ENCODE measurements at regions not wholly inside any gene's neighbourhood (a gene's known extent, or its start where the extent isn't known, plus 50 kb on each side); places are given as distances from the start of the nearest gene placed in this dataset.

DNA sequence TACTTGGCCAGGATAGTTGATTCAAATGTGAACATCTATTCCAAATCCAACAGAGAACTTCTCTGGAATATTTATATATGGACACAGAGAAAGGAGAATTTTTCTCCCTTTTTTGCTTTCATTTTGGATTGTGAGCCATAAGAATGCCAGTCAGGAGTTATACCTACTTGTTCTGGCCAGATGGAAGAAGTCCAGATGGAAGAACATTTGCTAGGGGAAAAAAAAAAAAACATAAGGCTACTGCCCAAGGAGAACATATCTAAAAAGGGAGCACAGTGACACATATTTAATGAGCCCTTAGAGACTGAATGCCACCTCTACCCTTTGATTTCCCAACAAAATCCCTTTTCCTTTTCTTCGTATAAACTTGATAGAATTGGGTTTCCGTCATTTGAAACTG, 61.7 kb upstream of the PPP2R2B start:
- DNase-seq: no peak

DNA sequence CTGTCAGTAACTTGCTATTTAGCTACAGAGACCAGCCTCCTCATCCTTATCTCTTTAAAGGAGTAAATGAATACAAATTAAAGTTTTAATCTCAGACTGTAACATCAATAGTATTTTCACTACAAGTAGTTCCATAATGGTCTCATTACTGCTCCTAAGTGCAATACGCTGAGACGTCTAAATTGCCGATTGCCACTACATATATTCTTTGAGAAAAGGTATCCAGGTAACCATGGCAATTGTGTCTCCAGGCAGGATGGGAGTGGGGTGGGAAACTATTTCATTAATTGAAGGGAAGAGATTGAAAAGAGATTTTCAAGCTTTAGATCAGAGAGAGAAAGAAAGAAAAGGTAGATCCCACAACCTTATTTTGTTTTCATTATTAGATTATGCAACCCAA, 65.5 kb upstream of the PPP2R2B start:
- DNase-seq: no peak

DNA sequence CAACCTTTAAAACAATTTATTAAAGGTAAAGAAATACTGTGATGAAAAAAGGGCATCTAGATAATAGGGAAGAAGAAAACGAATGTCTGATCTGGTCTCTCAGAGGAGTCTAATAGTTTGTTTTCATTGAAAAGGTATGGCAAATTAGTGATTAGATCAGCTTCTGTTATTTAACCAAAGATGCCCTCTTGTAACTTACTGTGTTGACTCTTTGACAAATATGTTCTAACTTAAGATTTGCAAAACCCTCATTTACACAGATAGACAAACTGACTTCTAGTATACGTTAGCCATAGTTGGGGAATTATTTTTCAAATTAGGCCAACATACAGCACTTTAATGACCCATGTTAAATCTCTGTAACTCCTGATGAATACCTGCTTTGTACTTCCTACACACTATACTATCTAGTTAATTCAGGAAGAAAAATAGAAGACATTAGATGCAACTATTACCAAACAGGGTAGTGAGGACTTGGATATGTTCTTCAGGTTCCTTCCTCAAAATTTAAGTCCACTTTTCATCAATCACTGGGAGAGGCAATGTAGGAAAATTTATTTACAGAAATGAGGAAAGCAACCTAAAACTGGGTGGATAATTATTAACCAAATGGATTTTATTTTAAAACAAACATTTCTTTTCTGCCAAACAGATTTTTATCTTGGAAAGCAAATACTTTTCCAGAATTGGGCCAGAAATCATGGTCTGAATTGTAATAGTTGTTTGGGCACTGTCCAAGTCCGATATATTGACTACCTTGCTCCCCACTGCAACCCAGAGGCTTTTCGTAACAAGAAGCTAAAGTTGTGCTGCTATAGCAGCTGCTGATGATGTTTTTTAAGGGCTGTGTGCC, 66.4 kb upstream of the PPP2R2B start:
- no peak for DNase-seq

DNA sequence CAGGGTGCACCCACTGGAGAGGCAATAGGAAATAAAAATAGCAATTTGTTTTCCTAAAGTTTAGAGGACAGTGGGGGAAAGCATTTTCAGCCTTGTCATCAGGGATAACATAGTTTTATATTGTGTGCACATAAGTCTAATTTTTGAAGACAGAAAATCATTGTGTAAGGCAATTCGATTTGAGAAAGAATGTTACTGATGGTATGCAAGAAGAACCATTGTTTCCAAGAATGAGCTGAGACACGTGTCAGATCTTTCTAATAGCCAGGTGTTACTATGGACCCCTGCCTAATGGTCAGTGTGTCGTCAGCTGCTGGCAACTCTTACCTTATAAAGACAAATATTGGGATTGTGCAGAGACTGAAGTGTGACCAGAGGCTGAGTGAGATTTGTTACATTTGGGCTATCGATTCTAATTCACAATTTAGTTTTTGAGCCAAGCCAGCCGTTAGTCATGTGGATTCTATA, 67.1 kb upstream of the PPP2R2B start:
- DNase-seq: no peak

DNA sequence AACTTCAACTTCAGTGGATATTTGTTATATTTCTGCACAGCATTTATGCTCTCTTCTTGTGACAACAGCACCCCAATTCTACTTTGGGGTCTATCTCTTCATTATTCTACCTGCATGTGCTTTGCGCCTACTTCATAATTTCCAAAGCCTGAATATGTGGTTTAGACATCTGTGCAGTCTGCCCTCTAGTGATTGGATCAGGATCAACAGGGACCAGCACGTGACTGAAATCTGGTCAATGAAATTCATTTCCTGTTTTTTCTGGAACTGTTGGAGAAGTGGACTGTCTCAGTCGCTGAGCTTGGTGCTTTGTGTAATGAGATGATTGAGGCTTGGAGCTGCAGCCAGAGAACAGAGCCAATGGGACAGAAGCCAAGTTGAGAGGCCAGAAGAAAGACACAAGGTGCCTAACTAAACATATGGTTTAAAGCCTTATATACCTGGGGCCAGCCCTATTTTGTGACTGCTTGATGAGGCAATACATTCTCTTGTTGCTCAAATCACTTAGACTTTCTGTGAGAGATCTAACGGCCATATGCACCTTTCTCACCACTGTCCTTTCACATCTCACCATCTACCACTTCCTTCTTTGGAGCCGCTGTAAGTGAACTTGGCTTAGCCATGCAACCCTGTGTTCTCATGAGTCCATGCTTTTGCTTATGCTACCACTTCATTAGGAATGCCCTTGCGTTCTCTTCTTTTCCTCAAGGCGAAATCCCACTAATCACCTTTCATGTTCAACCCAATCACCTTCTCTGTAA, 68.8 kb upstream of the PPP2R2B start:
- peak; percentile 27 for DNase-seq

DNA sequence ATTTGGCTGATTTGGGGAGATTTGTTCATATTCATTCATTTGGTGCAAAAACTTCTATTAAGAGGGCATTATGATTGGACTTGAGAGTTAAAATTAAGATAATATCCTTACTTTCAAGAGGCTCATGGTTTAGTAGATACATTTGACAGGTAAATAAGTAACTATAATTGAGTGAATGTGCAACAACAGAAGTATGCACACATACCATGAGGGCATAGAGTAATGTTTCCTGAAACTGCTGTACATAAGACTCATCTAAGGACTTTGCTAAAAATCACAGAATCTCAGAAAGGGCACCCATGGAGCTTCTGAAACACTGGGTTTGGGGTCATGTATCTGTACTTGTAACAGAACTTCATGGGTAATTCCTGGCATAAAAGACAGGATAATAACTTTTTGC, 70.1 kb upstream of the PPP2R2B start:
- no peak for DNase-seq

DNA sequence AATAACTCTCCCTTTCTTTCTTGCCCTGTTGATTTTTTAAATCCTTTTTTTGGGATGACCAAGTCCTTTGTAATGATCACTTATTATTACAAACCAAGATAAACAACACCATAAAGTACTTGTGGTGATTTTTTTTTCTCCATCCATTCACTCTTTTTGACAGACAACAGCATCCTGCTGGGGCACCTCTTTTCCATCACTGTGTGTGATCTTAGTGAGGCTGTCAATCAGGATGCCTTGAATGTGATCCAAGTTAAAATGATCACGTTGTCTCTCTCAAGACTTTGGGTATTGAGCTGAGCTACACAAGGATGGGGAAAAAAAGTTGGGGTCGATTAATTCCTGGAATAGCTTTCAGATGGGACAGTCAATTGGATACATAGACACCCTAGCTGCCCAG, 73.6 kb upstream of the PPP2R2B start:
- DNase-seq: no peak

DNA sequence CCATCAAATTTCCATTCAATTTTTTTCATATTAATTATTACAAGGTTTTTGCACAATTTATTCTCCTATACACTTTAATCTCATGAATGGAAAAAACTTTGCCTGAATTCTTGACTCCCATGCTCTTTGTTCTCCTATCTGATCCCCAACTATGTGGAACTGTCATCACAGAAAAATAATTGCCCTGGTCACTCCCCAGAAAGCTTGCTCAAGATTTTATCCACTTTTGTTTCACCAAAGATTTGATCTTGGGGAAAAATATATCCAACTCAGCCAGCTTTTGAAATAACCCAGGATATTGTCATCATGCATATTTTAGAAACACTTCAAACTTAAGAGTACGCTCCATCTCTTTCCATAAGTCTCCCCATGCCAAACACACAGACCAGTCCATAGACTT, 77.7 kb upstream of the PPP2R2B start:
- no peak for DNase-seq

DNA sequence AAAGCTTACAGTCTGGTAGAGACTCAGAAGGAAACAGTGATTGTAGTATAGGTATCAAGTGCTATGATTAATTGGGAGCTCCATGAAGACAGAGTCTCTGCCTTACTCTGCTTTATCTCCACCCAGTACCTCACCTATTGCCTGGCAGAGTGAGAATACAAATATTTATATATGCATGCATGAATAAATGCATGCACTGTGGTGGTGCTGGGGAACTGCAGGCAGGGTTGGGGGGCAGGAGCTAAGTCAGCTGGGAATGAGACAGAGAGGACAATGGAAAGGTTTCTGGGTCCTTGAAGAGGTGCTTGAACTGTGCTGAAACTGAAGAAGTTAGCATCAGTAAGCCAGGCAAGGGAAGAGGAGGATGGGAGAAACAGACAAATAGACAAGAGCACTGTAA, 80.8 kb upstream of the PPP2R2B start:
- DNase-seq: no peak

DNA sequence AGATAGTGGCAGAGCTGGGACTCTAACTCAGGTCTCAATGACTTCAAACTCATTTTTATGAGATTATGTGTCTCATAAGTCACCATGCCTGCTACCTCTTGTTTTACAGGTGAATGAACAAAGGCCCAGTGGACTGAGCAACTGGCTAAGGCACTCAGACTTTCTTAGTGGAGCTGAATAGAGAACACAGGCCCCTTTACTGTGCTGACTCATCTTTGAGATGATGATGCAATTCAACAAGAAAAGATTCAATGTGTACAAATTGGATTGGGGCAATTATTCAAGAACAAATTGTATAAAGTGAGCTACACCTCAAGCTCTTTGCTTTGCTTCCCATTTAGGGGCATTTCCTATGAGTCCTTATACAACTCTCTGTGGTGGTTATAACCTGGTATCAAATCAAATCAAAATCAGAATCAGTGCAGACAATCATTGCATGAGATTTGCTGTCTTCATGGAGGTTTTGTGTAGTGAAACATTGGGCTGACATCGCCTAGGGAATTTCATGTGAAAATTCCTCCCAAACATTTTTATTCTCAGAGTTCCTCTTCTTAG, 84.3 kb upstream of the PPP2R2B start:
- no peak for DNase-seq

DNA sequence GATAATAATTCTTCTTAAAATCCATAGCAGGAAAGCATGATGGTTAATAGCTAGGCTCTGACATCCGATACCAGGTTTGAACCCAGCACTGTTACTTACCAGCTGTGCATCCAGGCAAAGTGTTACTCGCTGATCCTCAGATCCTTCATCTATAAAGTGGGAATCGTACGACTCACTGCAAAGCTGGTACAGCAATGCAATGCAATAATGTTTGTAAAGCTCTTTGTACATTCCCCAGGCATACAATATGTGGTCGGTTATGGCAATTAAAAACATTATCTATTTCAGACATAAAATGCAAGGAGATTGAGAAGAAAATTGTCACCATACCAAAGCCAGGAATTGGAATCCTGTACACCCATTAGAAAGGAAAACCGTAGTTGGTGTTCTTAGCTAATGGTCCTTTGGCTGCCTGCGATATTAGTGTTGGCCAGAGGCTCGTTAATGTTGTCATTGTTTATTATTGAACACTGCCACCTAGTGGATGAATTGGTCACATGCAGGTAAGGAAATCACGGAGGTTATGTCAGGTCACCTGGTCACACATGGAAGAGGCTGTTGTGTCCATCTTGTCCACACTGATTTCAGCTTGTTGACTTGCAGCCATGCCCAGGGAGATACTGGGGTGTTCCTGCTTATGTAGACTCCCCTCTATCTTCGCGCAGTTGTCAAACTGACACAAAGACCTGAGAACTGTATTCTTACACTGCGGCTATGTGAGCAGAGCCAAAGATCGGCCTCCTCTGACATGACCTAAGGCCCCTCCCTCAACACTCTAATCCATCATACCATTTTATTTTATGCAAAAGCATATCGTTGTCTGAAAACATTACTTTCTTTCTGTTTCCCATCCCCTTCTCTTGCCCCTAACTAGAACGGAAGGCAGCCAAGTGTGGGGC, 87.5 kb upstream of the PPP2R2B start:
- peak; percentile 79 for DNase-seq

DNA sequence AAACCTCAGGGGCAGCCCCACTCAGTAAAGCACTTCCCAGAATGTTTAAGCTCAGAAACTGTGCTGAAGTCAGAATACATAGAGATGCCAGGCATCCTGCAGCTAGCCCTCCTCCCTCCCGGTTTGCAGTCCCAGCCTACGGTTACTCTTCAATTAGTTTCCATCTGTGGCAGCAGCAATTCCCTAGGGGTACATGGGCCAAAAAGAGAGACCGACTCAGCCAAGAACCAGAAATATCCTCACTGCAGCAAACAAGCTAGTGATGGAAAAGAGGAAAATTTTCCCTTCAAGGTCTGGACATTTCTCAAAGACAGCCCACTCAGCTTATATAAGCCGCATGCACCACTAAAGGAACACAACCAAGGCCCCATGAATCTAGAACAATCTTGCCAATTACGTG, 89.1 kb upstream of the PPP2R2B start:
- DNase-seq: no peak

DNA sequence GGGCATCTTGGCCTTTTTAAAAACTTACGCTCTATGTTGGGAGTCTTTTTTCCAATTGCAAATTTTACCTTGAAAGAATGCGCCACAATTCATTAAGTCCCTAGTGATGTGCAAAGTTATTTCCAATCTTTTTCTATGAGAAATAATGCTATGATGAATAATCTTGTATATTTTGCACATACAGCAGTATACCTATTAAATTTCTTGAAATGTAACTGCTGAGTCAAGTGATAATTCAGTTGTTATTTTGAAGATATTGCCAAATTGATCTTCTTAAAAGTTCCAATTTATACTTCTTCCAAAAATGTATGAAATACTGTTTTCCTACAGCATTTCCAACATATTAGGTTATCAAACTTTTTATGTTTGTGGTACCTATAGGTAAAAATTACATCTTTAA, 92.8 kb upstream of the PPP2R2B start:
- DNase-seq: no peak

DNA sequence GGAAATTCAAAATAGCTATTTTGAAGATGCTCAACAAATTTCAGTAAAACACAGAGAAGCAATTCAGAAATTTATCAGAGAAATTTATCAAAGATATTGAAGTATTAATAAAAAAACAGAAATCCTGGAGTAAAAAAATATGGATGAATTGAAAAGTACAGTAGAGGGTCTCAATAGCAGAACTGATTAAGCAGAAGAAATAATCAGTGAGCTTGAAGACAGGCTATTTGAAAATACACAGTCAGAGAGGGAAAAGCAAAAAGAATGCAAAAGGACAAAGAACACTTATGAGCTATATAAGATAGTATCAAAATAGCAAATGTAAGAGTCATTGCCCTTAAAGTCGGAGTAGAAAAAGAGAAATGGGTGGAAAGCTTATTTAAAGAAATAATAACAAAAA, 107.9 kb upstream of the PPP2R2B start:
- DNase-seq: no peak

DNA sequence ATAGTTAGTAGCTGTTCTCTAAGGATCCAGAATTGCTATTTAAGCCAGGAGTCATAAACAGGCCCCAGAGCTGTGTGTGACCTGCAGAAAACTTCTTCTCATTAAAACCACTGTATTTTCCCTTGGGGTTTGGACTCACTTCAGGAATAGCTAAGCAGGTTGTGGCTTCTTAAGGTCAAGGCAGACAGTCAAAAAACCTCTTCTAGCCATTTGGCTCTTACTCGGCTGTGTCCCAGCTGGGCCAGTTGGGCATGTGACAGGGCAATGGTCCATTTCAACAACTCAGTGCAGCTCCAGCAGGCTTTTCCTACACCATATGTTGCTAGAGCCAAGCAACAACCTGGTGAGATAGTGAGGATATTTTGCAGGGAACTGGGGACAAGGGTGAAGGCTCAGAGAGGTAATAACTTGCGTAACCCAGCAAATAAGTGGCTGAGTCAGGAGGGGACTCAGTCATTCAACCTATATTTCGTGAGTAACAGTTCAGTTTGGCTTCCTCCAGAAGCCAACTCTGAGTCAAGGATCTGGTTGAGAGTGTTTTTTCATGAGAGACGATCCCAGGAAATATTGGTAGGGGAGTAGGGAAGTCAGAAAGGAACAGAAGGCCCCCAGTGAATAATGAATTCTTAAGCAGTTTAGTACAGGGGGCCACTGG, 115.4 kb upstream of the PPP2R2B start:
- DNase-seq: no peak

DNA sequence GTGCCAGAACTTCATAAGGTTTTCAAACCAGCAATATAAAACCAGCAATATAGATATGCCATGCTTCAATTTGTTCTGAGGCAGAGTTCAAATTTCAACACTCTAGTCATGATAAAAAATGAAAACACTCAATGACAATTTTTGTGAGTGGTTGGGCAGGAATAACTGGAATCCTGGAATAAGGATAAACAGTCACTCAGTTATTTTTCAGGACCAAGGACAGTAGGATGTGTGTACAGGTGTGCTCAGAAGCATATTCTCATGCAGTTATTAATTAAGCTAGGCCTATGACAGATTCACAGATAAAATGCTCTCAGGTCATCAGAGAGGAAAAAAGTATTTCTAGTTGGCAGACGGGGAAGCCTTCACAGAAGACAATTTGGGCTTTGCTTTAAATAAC, 117.3 kb upstream of the PPP2R2B start:
- DNase-seq: no peak

DNA sequence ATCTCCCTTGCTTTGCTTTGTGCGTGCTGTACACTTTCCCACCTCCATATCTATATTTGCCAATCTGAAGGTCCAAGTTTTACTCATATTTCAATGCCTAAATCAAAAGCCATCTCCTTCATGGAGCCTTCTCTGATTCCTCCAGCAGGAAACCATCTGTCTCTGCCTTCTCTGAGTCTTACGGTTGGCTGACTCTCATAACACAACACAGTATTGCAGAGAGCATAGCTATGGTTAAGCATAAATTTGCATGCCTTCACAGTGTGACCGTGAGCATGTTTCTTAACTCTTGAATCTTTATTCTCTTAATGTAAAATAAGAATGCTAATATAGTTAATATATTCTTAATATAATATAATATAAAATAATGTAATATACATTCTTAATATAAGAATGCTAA, 136.8 kb upstream of the PPP2R2B start:
- DNase-seq: no peak

DNA sequence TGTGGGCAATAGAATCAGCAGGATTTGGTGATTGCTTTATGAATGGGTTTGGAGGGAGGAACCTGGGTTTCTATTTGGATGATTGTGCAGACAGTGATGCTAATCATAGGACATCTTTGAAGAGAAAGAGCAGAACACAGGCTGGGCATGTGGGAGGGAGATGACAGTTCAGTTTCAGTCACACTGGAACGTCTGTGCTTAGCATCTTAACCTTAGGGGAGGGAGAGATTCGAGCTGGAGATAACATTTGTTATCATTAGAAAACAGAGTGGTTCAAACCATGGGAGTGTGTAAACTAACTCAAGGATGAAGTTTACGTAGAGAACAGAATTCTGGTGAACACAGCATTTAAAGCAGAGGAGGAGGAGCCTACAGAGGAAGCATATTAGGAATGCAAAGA, 138.6 kb upstream of the PPP2R2B start:
- no peak for DNase-seq

DNA sequence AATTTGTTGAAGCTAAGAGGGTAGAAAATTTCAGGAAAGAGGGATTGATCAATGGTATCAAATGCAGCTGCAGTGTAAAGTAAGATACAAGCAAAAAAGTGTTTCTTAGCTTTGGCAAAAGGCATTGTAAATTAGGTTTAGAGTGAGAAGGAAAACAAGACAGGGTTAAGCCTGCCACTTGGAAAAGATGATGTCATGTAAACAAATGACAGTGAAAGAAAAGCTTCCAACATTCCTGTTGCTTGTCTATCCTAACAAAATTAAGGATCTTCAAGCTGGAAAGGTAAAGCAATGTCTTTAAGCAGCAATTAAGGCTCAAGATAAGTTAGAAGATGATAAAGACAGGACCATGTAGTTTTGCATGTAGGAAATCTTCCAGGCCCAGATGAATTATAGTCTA, 139.1 kb upstream of the PPP2R2B start:
- DNase-seq: no peak

DNA sequence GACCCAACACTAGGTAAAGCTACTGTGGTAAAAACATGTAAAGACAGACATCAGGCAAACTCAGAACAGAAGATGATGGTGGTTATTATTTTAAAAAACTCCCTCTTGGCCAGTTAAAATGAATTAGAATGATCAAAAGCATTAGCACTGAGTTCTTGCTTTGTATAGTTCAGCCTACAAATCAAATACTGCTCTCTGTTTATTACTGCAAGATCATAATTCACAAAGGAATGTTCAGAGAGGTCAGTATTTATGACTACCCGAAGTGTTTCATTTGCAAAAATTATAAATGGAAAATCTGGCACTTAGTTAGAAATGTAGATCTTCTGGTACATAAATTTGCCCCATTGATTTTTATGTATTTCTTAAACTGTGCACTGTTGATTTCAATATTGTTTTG, 140.3 kb upstream of the PPP2R2B start:
- DNase-seq: no peak

DNA sequence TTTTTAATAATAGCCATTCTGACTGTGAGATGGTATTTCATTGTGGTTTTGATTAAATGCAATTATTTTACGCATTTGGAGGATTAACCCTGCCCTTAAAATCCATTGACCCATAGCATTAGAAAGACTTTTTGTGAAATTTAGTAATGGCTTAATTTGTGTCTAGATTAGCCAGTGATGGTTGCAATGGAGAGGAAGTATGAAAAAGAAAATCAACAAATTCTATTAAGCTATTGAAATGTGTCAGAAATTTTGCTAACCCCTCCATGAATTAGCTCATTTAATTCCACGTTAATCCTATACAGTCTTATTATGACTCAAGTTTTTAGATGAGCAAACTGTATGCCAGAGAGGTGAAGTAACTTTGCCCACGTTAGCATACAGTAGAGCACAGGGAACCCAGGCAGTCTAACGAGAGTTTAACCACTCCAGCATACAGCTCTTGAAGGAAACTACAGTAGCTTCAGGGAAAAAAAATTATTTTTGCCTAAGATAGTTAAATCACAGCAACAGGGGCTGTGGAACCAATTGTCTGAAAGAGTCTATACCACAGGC, 158.2 kb upstream of the PPP2R2B start:
- DNase-seq: no peak

Data from CD4-positive, alpha-beta T cell treated with Interleukin-10 for 1 hour (primary cell).